Fibroblast of skin of left biceps (primary cell): ENCODE measurements at regions not wholly inside any gene's neighbourhood (a gene's known extent, or its start where the extent isn't known, plus 50 kb on each side); places are given as distances from the start of the nearest gene placed in this dataset.

Source experiments
- DNase-seq, 2 experiments: peaks; one replicate each; pipeline ENCODE4 v3.0.0-alpha.2; 2013; ENCODE audit warnings: low read depth in 2 of 2

- DNase-seq = no peak
Observed at GRCh38 chr6:7664003-7664402, 61.9 kb upstream of the BMP6 start.

- DNase-seq = no peak
Observed at GRCh38 chr6:7668936-7669335, 57.0 kb upstream of the BMP6 start.

DNA sequence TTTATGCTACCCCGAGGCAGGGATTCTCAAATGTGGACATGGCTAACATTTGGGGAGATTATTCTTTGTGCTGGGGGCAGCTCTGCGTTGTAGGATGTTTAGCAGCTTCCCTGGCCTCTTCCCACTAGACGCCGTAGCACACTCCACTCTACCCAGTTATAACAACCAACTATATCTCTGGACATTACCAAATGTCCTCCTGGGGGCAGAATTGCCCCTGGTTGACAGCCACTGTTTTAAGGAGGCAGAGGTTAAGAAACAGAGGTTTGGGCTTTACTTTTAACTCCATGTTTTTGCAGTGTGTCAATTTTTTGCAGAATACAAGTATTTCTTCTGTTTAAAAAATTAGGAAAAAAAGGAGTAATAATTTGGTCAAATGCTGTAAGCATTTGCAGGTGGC is 56.2 kb upstream of the BMP6 start:
- DNase-seq = no peak

- DNase-seq = no peak
Observed at GRCh38 chr6:7671076-7671475, 54.8 kb upstream of the BMP6 start.

DNA sequence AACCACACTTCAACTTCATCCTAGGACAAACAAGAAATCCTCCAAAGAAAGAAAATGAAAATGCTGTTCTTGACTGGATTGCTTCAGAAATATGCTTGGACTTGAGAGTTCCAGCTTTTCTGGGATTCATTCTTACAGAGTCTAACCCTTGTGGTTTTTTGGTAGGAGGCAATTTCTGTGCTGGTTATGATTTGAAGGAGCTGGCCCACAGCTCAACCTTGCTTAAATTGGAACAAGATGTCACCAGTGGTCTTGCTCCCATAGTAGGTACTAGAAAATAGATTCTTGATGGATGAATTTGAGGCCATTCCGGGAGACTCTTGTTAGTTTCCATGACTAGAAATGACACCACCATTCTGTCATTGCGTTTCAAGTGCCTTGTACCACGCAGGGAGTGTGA is 54.3 kb upstream of the BMP6 start:
- DNase-seq = peak; percentile 49 to 50

DNA sequence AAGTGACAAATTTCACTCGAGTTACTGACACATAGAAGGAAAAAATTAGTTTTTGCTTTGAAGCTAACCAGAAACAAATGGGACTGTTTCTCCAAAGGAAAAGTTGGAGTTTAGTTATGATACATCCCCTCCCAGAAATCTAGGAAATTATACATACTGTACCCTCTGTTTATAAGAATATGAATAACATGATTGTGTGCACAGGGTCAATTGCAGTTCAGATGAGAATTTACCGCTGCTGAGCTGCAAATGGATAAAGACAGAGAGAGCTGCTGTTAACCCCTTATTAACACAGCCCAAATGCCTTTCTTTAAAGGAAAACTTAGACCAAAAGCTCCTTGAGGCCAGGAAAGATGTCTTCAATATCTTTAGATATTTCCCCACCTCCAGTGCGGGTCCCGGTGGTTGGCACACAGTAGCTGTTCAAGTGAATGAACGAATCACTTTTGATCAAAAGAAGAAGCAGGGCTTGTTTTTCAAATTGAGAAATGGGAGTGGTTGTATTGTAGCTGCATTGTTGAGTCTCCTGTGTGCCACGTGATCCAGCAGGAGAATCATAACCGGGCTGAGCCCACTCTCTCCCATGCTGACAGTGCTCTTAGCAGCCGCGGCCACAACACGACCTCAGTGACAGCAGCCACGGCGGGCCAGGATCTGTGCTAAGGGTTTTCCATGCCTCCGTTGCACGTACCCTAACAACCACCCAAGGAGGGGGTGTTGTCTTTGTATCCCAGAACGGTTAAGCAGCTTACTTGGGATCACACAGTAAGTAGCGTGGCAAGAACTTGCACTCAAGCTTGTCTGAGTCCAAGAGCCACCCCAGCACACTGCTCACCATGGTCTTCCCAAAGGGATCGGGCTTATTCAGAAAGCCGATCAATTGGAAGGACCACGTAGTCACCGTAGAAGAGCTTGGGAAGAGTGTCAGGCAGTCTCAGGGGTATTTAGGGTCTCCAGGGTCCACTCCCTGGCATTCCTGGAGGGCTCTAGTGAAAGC is 53.5 kb upstream of the BMP6 start:
- no peak for DNase-seq

DNA sequence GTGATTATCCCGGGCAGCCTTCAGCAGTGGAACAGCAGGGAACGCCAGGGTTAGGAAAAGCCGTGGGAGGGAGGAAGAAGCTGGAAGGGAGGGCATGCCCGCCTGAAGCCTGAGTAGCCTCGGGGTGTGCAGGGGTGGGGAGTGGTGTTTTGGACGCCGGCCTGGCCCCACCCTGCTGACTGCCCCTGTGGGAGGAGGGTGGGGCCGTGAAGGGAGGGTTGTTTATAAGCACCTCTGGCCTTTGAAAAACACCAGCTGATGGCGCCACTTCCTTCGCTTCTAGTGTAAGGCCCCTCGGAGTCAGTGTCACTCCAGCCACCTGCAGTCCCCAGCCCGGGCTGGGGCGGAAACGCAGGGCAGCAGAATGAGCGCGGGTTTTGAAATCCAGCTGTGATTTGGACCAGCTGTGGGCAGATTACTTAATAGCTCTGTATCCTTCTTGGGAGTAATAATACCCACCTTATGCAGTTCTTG is 52.8 kb upstream of the BMP6 start:
- DNase-seq = no peak

DNA sequence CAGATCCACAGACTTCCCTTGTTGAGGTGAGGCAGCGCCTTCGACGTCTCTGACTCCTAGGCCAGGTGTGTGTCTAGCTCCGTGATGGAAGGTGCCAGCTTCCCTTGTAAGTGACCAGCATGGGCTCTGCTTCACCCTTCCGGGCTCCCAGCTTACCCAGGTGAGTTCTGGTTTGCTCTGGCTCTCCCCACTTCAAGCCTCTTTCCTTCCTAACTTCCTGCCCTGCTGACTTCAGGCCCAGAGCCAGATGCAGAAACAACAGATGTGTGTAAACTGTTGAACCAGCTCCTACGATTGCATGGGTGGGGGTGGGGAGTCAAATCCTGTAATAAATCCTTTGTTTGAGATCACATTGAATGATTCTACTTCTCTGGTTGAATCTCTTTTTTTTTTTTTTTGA is 51.6 kb upstream of the BMP6 start:
- DNase-seq = no peak

- no peak for DNase-seq
Observed at GRCh38 chr6:7675353-7675945, 50.5 kb upstream of the BMP6 start.
